MCF 10A (cell line): ENCODE measurements at regions not wholly inside any gene's neighbourhood (a gene's known extent, or its start where the extent isn't known, plus 50 kb on each side); places are given as distances from the start of the nearest gene placed in this dataset.

Source experiments
- BruUV-seq: library from RNA; stranded (reverse); fragments of 400-500 nt; replicated peaks from 2 replicates; lab custom pipeline; 2021; lab: Mats Ljungman, UMichigan
- CTCF ChIA-PET: fragments of 300-600 bp; sonication (Branson Sonifier 250); formaldehyde crosslinking; extraction: SDS; loops from one replicate; lab custom pipeline; 2021; ENCODE audit warnings: antibody characterized with exemption, inconsistent platforms; lab: Yijun Ruan, JAX
- POLR2A ChIA-PET: fragments of 300-600, 350-650 bp; sonication (Branson Sonifier 250); formaldehyde crosslinking; extraction: SDS; loops from one replicate; lab custom pipeline; 2020; ENCODE audit warnings: antibody characterized with exemption, inconsistent platforms; lab: Yijun Ruan, JAX
- DNase-seq: peaks from one replicate; pipeline ENCODE4 v3.0.0-alpha.2; 2018; ENCODE audit not compliant: unreplicated experiment
- H3K27ac Mint-ChIP-seq: one replicate; pipeline ENCODE4 v1.8.0; 2022; ENCODE audit warnings: mild to moderate bottlenecking, low read depth, mixed read lengths; ENCODE audit not compliant: unreplicated experiment
- H3K27me3 Mint-ChIP-seq: one replicate; pipeline ENCODE4 v1.8.0; 2022; ENCODE audit warnings: mixed read lengths; ENCODE audit not compliant: insufficient read depth, unreplicated experiment
- H3K36me3 Mint-ChIP-seq: one replicate; pipeline ENCODE4 v1.8.0; 2022; ENCODE audit warnings: mild to moderate bottlenecking, moderate library complexity, mixed read lengths; ENCODE audit not compliant: insufficient read depth, unreplicated experiment
- H3K4me1 Mint-ChIP-seq: one replicate; pipeline ENCODE4 v1.8.0; 2022; ENCODE audit warnings: mixed read lengths; ENCODE audit not compliant: insufficient read depth, unreplicated experiment
- H3K4me3 Mint-ChIP-seq: one replicate; pipeline ENCODE4 v1.8.0; 2022; ENCODE audit warnings: mild to moderate bottlenecking, moderate library complexity, mixed read lengths; ENCODE audit not compliant: unreplicated experiment
- H3K9me3 Mint-ChIP-seq: one replicate; pipeline ENCODE4 v1.8.0; 2022; ENCODE audit warnings: mixed read lengths; ENCODE audit not compliant: unreplicated experiment
- CTCF ChIP-seq: fragments of 200-600 bp; IDR thresholded peaks from one replicate; pipeline ENCODE4 v1.8.0; 2022; ENCODE audit warnings: antibody characterized with exemption, mild to moderate bottlenecking; ENCODE audit not compliant: unreplicated experiment
- intact Hi-C: fragments of 100-400 bp; cut with micrococcal nuclease; formaldehyde crosslinking; loops from 2 replicates; pipeline ENCODE4 v1.14.1; 2022

GRCh38 chr5:160923411-160923810, 71.4 kb upstream of the ATP10B start:
- TF ChIP-seq CTCF: no peak
- H3K27ac Mint-ChIP-seq: no peak overlapping the region
- DNase-seq: no peak
- BruUV-seq: no TSS peak
- ChIA-PET POLR2A (interaction anchor here (0.7 kb wide), 3 partner anchors 9 to 110 kb away, joined by 3 read pairs; no protein-coding TSS in a partner anchor), CTCF (no interaction called here)
- peaks cover 5% of the 10 kb centered on the region for H3K36me3 Mint-ChIP-seq
- H3K9me3 Mint-ChIP-seq: no peaks in the 10 kb centered on the region
- no peak overlapping the region for H3K4me3 Mint-ChIP-seq
- H3K27me3 Mint-ChIP-seq: no peaks in the 10 kb centered on the region
- intact Hi-C loops: no loop called here
- no peaks in the 10 kb centered on the region for H3K4me1 Mint-ChIP-seq

GRCh38 chr5:160922311-160922710, 70.3 kb upstream of the ATP10B start:
- H3K4me1 Mint-ChIP-seq: no peaks in the 10 kb centered on the region
- H3K4me3 Mint-ChIP-seq: no peak overlapping the region
- DNase-seq: no peak
- no peaks in the 10 kb centered on the region for H3K27me3 Mint-ChIP-seq
- CTCF ChIA-PET: interaction anchor here (0.6 to 1.1 kb wide), 3 partner anchors 12 to 54 kb away, joined by 3 to 4 read pairs (median 3); no protein-coding TSS in a partner anchor
- POLR2A ChIA-PET: no interaction called here
- intact Hi-C loops: no loop called here
- H3K9me3 Mint-ChIP-seq: no peaks in the 10 kb centered on the region
- peaks cover 5% of the 10 kb centered on the region for H3K36me3 Mint-ChIP-seq
- H3K27ac Mint-ChIP-seq: no peak overlapping the region
- no peak for TF ChIP-seq CTCF
- no TSS peak for BruUV-seq

GRCh38 chr5:160921423-160922285, 69.6 kb upstream of the ATP10B start:
- intact Hi-C loops: no loop called here
- BruUV-seq: no TSS peak

More at GRCh38 chr5:160921423-160922285, 69.6 kb upstream of the ATP10B start:
- H3K36me3 Mint-ChIP-seq: peaks cover 5% of the 10 kb centered on the region
- no peaks in the 10 kb centered on the region for H3K27me3 Mint-ChIP-seq
- TF ChIP-seq CTCF: no peak
- ChIA-PET CTCF (interaction anchor here (0.6 to 1.1 kb wide), 4 partner anchors 11 to 597 kb away, joined by 3 to 4 read pairs (median 4); no protein-coding TSS in a partner anchor), POLR2A (interaction anchor here (0.8 kb wide), 1 partner anchor 17 kb away, joined by 3 read pairs; no protein-coding TSS in a partner anchor)
- no peaks in the 10 kb centered on the region for H3K9me3 Mint-ChIP-seq
- H3K27ac Mint-ChIP-seq: no peak overlapping the region
- no peak overlapping the region for H3K4me3 Mint-ChIP-seq
- no peak for DNase-seq
- no peaks in the 10 kb centered on the region for H3K4me1 Mint-ChIP-seq
